ENCODE measurements at regions not wholly inside any gene's neighbourhood (a gene's known extent, or its start where the extent isn't known, plus 50 kb on each side); places are given as distances from the start of the nearest gene placed in this dataset.

DNA sequence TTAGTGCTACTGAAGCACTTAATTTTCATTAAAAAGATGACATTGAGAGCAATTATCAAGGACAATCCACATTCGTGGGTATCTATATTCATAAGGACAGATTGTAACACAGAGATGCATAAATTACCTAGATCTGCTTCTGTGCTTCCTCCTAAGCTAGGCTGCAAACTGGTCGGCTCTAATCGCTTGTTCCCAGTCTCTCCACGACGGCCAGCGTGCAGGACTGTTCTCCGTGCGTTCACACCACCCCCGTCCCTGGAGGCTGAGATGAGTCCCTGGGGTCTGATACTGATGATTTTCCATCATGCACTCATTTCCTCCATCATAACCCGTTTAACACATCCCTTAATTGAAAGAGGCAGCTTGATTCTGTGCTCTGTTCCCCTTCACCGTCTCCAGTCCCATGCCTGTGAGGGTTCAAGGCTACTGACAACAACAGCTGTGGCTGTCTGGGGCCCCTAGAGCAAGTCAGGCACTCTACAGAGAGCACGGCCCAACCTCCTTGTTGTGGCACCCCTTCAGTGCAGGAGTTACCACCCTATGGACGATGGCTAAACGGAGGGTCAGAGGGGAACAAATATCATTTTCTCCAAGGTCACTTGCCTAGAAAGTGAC is 469.6 kb downstream of the NPHP4 start:
- DNase-seq (no peak), ATAC-seq (replicated peaks) (no peak)
- peaks cover 13 to 21% of the 10 kb centered on the region in 2 donors for H3K27me3 Mint-ChIP-seq
- H3K4me1 Mint-ChIP-seq: peaks cover 0 to 5% of the 10 kb centered on the region in 2 donors
- H3K9me3 Mint-ChIP-seq: peaks cover 0 to 4% of the 10 kb centered on the region in 2 donors
- no peaks in the 10 kb centered on the region for H3K36me3 Mint-ChIP-seq
- H3K27ac Mint-ChIP-seq: no peak overlapping the region
- no peak overlapping the region for H3K4me3 Mint-ChIP-seq

DNA sequence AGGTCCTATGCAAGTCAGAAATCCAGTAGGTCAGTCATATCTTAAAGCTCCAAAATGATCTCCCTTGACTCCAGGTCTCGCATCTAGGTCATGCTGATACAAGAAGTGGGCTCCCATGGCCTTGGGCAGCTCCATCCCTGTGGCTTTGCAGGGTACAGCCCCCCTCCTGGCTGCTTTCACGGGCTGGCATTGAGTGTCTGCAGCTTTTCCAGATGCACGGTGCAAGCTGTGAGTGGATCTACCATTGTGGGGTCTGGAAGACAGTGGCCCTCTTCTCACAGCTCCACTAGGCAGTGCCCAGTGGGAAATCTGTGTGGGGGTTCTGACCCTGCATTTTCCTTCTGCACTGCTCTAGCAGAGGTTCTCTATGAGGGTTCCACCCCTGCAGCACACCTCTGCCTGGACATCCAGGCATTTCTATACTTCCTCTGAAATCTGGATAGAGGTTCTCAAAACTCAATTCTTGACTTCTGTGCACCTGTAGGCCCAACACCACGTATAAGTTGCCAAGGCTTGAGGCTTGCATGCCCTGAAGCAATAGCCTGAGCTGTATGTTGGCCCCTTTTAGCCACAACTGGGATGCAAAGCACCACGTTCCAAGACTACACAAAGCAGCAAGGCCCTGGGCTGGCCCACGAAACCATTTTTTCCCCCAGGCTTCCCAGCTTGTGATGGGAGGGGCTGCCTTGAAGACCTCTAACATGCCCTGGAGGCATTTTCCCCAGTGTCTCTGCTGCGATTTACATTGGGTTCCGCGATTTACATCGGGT is 472.7 kb downstream of the NPHP4 start:
- ATAC-seq (replicated peaks) (no peak), DNase-seq (no peak)
- Mint-ChIP-seq H3K9me3 (peaks cover 0 to 4% of the 10 kb centered on the region in 2 donors), H3K4me1 (peaks cover 0 to 6% of the 10 kb centered on the region in 2 donors), H3K27me3 (peaks cover 27 to 30% of the 10 kb centered on the region in 2 donors), H3K36me3 (no peaks in the 10 kb centered on the region), H3K4me3 (no peak overlapping the region), H3K27ac (no peak overlapping the region)

DNA sequence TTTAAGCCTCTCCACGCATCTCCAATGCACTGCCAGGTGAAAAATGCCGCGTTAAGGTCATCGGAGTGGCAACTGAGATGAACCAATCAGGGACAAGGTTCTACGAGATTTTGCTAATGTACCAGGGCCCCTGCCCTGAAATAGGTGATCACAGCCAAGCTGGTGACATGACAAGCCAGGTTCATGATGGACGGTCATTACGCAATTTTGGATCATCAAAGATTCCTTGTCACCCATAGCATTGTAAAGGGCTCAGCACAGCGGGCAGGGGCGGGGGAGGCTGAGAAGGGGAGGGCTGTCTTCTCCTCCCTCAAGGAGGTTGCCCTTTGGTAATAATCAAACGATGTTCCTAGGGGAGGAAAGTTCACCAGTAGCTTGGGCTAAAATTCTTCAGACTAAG is 475.5 kb downstream of the NPHP4 start:
- Mint-ChIP-seq H3K36me3 (no peaks in the 10 kb centered on the region), H3K4me1 (peaks cover 0 to 8% of the 10 kb centered on the region in 2 donors), H3K27ac (no peak overlapping the region), H3K4me3 (no peak overlapping the region), H3K9me3 (peaks cover 0 to 4% of the 10 kb centered on the region in 2 donors), H3K27me3 (peaks cover 37 to 39% of the 10 kb centered on the region in 2 donors)
- ATAC-seq (replicated peaks) (no peak), DNase-seq (no peak)

DNA sequence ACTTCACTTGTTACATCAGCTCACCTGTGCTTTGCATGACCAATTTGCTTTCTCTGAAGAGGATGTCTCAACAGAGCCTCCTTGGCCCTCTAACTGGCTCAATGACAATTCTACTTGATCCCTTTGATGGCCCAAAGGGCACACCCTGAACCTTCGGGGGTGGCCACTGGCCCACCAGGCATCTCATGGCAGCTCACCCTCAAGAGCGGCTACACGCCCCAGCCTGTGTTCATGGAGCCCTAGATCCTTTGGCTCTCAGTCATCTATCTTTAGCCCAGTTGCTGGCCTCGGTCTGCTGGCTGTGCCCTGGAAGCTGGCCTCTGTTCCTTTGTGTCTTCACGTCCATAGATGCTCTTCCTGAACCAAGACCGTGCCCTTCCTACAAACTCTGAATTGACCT is 476.7 kb downstream of the NPHP4 start:
- H3K36me3 Mint-ChIP-seq: no peaks in the 10 kb centered on the region
- no peak overlapping the region for H3K4me3 Mint-ChIP-seq
- no peak overlapping the region for H3K27ac Mint-ChIP-seq
- peaks cover 39 to 40% of the 10 kb centered on the region in 2 donors for H3K27me3 Mint-ChIP-seq
- ATAC-seq (replicated peaks): no peak
- H3K4me1 Mint-ChIP-seq: peaks cover 0 to 8% of the 10 kb centered on the region in 2 donors
- peaks cover 0 to 4% of the 10 kb centered on the region in 2 donors for H3K9me3 Mint-ChIP-seq
- DNase-seq: no peak

DNA sequence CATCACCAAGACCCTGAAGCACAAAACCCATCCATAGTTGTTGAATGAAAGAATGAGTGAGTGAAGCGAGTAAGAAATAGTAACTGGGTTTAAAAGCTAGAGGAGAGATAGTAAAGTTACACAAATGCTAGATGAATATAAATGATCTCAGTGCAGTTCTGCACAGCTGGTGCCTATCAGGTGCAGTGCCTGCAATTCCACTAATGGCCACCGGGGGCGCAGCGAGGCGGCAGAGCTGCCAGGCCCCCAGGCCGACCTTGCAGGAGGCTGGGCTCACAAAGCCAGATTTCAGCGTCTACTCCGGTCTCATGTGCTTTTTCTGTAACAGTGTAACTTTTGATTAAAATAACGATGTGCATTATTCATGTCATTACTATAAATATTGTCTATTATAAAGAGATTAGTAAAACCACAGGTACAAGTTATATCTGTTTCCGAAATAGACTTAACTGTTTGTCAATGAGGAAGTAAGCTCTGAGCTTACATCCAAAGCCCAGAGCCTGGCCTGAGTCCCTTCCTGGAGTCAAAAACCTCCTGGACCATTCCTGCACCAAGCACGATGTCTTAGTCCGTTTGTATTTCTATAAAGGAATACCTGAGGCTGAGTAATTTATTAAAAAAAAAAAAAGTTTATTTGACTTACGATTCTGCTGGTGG is 477.6 kb downstream of the NPHP4 start:
- Mint-ChIP-seq H3K27ac (no peak overlapping the region), H3K4me1 (peaks cover 0 to 8% of the 10 kb centered on the region in 2 donors), H3K27me3 (peaks cover 35 to 39% of the 10 kb centered on the region in 2 donors), H3K4me3 (no peak overlapping the region), H3K9me3 (peaks cover 0 to 4% of the 10 kb centered on the region in 2 donors), H3K36me3 (no peaks in the 10 kb centered on the region)
- DNase-seq: peak; percentile 40
- ATAC-seq (replicated peaks): peak; percentile 87 to 90

DNA sequence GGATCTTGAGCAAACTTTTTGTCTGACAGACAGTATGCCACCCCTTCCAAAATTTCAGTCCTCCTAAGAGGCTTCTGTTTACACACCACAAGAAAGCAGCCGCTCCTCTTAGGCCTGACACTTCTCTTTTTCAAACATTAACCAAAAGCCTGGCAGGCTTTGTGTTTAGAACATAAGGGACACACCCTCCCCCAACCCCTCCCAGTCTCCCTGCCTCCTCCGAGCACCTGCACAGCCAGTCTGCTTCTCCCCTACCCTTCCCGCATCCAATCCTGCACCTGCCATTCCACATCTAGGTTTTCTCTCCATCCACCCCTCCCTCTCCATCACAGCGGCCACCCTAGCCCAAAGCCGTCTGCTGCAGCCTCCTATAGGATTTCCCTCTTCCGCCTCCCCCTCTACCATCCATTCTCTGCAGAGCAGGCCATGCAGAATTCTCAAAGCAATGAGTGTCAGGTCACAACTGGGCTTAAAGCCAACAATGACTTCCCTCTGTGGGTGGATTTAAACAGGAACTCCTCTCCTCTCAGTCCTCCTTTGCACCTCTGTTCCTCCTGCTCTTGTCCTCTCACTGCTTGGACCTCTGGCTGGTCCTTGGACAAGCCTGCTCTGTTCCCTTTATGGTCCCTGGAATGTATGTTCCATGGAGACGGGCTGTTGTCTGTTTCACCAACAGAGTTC is 478.2 kb downstream of the NPHP4 start:
- peaks cover 0 to 3% of the 10 kb centered on the region in 2 donors for H3K9me3 Mint-ChIP-seq
- H3K4me3 Mint-ChIP-seq: no peak overlapping the region
- H3K27me3 Mint-ChIP-seq: peaks cover 35 to 43% of the 10 kb centered on the region in 2 donors
- no peak for ATAC-seq (replicated peaks)
- no peaks in the 10 kb centered on the region for H3K36me3 Mint-ChIP-seq
- DNase-seq: no peak
- H3K27ac Mint-ChIP-seq: peak overlapping the region; percentile 44
- H3K4me1 Mint-ChIP-seq: peaks cover 0 to 8% of the 10 kb centered on the region in 2 donors

DNA sequence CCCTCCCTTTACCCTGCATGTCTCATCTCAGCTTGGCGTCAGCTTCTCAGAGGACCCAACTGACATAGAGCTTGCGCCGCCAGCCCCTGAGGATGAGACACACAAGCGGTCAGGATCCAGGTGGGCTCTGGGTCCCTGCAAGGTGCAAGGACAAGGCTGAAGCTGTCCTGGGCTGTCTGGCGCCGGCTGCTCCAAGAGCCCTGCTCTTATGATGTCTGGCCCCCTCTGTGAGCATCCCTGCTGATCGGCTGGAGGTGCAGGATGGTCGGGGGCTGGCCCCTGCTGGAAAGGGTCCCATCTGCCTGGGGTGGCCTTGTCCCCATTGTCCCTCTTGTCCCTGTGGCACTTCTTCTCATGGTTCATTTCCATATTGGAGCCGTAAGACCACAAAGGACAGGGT is 479.0 kb downstream of the NPHP4 start:
- peaks cover 34 to 42% of the 10 kb centered on the region in 2 donors for H3K27me3 Mint-ChIP-seq
- H3K4me1 Mint-ChIP-seq: peaks cover 0 to 8% of the 10 kb centered on the region in 2 donors
- no peaks in the 10 kb centered on the region for H3K36me3 Mint-ChIP-seq
- H3K9me3 Mint-ChIP-seq: no peaks in the 10 kb centered on the region
- H3K27ac Mint-ChIP-seq: no peak overlapping the region
- H3K4me3 Mint-ChIP-seq: no peak overlapping the region
- no peak for DNase-seq
- no peak for ATAC-seq (replicated peaks)

DNA sequence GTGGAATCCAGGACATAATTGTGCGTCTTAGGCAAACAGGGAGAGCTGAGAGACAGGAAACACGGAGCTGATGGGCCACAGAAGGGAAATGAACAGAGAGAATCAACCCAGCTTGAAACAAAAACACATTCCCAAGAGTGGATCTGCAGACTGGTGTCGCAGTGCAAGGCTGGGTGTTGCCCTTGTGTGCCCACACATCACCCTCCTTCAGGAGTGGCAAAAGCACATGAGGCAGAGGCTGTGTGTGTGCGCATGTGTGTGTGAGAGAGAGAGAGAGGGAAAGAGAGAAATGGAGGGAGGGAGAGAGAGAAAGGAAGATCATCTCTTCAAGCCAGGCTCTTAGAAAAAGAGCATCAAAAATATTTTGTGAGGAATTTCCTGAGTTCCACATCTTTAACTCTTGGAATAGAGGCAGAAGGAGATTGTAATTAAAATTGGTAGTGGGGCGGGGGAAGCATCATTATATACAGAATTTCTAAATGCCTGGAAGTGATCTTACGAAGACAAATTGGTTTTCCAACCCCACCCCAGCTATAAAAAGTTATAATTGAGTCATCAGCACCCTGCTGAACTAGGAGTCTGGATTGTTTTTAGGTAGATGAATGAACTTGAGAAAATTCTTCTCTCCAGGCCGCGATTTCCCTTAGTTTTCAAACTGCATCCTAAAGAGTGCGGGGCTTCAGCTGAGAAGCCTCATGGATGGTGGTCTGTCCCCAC is 480.7 kb downstream of the NPHP4 start:
- ATAC-seq (replicated peaks) (no peak), DNase-seq (no peak)
- Mint-ChIP-seq H3K27me3 (peaks cover 34 to 39% of the 10 kb centered on the region in 2 donors), H3K9me3 (no peaks in the 10 kb centered on the region), H3K4me1 (peaks cover 0 to 8% of the 10 kb centered on the region in 2 donors), H3K4me3 (no peak overlapping the region), H3K27ac (no peak overlapping the region), H3K36me3 (no peaks in the 10 kb centered on the region)

DNA sequence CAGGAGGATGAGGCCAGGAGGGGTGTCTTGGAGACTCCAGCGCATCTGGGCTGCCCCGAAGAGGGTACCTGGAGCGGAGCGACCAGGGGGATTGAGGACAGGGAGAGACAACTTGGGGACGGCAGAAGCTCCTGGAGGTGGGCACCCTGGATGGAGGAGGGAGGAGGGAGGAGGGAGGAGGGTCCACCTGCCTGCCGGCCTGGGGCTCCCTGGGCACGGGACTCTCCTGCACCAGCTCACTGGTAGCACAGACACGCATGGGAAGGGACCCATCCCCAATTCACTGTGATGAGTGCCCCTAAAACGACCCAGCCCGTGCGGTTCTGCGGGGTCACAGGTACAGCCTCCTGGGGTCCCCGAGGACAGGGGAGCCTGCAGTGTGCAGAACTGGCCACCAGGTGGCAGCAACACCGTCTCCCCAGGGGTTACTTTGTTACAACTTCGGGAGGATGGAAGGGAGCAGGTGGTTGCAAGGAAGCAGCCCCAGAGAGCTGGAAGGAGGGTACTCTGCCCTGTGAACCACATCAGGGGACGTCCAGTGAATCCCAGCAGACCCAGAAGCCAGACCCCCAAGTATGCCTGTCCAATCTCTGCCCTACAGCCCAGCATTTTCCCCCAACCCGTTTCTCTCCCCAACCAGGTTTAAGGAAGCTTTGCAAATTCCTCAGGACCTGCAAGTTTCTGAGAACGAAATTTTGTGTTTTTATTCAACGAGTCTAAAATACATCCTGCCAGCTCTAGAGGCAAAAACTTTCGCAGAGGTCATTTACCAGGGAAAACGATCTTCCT is 482.4 kb downstream of the NPHP4 start:
- no peak overlapping the region for H3K27ac Mint-ChIP-seq
- DNase-seq (peak; percentile 45), ATAC-seq (replicated peaks) (peak; percentile 74)
- H3K4me3 Mint-ChIP-seq: no peak overlapping the region
- peaks cover 0 to 8% of the 10 kb centered on the region in 2 donors for H3K4me1 Mint-ChIP-seq
- no peaks in the 10 kb centered on the region for H3K36me3 Mint-ChIP-seq
- peaks cover 27 to 28% of the 10 kb centered on the region in 2 donors for H3K27me3 Mint-ChIP-seq
- no peaks in the 10 kb centered on the region for H3K9me3 Mint-ChIP-seq

DNA sequence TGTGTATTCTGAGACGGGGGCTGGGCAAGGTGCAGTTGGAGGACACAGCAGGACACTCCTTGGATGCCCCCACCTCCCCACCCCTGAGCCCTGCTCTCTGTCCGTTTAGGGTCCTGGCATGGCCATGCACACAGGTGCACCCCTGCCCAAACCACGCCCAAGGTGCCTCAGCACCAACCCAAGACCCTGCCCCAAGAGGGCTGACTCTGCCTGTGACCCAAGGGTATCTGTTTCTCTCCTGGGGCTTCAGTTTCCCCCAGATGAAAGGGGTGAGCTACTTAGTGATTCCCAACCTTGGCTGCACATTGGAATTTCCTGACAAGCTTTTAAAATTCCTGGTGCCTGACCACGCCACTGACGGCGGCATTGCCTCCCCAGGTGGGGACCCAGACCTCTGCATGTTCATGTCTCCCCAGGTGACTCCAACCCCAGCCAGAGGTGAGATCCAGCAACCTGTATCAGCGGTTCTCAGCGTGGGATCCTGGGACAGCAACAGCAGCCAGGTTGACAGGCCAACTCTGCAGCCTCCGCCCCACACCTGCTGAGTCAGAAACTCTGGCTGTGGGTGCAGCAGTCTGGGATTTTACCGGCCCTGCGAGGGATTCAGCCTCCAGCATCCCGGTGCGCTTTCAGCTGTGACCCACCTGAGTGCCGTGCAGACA is 483.4 kb downstream of the NPHP4 start:
- Mint-ChIP-seq H3K27me3 (peaks cover 20 to 24% of the 10 kb centered on the region in 2 donors), H3K4me3 (no peak overlapping the region), H3K9me3 (no peaks in the 10 kb centered on the region), H3K4me1 (peaks cover 0 to under 1% of the 10 kb centered on the region in 2 donors), H3K27ac (no peak overlapping the region), H3K36me3 (no peaks in the 10 kb centered on the region)
- DNase-seq (no peak), ATAC-seq (replicated peaks) (no peak)

DNA sequence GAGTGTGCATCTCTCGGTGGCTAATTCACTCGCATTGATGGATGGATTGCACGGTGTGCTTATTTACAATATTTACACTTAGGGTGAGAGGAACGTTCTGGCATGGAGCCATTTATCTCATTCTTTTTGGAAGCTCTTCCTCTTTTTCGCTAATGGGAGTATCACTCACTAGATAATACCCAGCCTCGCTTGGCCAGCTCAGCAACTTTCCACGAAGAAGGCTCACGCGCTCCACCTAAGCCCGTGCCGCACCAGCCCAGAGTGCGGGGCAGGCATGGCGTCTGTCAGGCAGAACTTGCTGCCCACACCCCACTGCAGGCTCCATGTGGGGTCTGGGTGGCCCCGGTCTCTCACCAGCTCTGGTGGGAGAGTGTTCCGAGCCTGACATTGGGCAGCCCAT is 484.9 kb downstream of the NPHP4 start:
- H3K4me3 Mint-ChIP-seq: no peak overlapping the region
- no peak overlapping the region for H3K27ac Mint-ChIP-seq
- no peaks in the 10 kb centered on the region for H3K36me3 Mint-ChIP-seq
- H3K4me1 Mint-ChIP-seq: no peaks in the 10 kb centered on the region
- H3K27me3 Mint-ChIP-seq: peaks cover 20 to 22% of the 10 kb centered on the region in 2 donors
- ATAC-seq (replicated peaks) (no peak), DNase-seq (no peak)
- H3K9me3 Mint-ChIP-seq: no peaks in the 10 kb centered on the region

DNA sequence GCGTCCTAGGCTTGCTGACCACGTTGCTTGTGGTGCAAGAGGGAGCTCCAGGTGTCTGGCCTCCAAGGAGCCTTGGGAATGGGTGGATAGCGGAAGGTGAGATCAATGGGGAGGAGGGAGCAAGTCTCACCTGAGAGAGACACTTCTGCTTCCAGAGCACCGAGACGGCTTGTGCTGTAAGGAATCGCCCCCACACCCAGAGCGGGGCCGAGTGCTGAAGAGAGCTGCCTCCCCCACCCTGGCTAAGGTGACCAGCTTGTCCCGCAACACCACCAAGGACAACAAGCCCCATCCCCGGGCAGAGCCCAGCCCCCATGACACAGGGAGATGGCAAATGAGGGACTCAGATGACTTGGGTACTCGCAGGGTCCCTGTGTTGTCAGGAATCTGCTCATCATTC is 485.6 kb downstream of the NPHP4 start:
- Mint-ChIP-seq H3K4me1 (no peaks in the 10 kb centered on the region), H3K27ac (no peak overlapping the region), H3K27me3 (peaks cover 23% of the 10 kb centered on the region in 2 donors), H3K4me3 (no peak overlapping the region), H3K9me3 (no peaks in the 10 kb centered on the region), H3K36me3 (no peaks in the 10 kb centered on the region)
- no peak for DNase-seq
- ATAC-seq (replicated peaks): no peak

DNA sequence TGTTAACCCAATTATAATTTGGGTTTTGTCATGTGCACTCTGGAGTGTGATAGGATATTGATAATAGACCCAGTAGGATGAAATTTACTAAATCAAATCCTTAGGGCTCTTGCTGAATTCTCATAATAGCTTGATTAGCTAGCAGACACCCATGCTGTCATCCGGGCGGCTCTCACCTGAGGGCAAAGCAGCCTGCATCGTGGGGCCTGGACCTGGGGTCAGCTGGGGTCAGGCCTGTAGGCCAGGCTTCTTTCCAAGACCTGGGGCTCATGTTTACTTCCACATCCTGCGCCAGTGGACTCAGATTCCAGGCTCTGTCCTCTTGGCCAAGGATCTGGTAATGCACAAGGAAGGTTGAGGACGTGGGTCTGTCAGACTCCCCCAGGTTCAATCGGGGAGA is 486.3 kb downstream of the NPHP4 start:
- no peak for ATAC-seq (replicated peaks)
- H3K27me3 Mint-ChIP-seq: peaks cover 17 to 23% of the 10 kb centered on the region in 2 donors
- no peaks in the 10 kb centered on the region for H3K36me3 Mint-ChIP-seq
- no peak overlapping the region for H3K27ac Mint-ChIP-seq
- H3K9me3 Mint-ChIP-seq: no peaks in the 10 kb centered on the region
- DNase-seq: no peak
- no peak overlapping the region for H3K4me3 Mint-ChIP-seq
- no peaks in the 10 kb centered on the region for H3K4me1 Mint-ChIP-seq

Measured in stimulated activated naive B cell treated with anti-CD40 and anti-IgM and Interleukin-4, amounts not matched to agents 10 μg/mL and 1 μg/mL and 100 μg/mL, for 72 hours (primary cell).